ENCODE measurements at regions not wholly inside any gene's neighbourhood (a gene's known extent, or its start where the extent isn't known, plus 50 kb on each side); places are given as distances from the start of the nearest gene placed in this dataset.

DNA sequence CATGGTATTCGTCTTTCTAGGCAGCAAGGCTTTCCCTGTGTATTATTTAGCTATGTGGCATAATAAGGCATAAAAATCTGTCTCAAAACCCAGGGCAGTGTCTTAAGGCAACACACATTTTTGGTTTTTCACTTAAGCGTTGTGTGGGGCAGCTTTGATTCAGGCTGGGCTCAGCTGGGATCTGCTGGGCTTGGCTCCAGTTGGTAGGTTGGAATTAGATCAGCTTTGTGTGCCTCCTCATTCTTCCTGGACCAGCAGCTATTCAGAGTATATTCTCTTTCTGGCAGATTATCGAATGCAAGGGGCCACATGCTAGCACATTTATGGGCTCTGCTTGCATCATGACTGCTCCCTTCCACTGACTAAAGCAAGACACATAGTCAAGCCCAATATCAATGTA lies 487.9 kb downstream of the RFPL4B start:
- no peak overlapping the region for H3K4me2 ChIP-seq
- POLR2A ChIA-PET, result no interaction called here
- CTCF ChIA-PET, result interaction anchor here (0.9 to 1.7 kb wide), 2 partner anchors 11 to 42 kb away, joined by 3 to 4 read pairs; no protein-coding TSS in a partner anchor

DNA sequence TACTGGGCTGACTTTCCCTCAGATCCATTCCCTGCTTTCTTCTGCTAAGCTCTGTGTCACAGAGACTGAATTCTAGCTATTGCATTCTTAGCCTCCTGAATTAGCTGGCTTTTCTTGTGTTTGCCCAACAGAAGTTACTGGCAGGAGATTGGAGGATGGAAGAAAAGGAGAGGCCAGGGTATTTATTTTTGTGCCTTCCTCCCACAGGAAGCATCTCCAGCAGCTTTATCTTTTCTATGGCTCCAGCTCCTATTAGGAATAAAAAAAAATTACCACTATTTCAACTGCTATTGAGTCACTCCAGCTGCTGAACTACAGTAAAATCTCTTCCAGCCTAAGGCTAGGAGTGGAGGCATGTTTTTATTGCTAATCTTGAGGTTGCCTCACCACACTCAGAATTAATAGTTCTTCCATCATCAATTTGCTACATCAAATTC lies 492.4 kb downstream of the RFPL4B start:
- no peak for DNase-seq
- H3K4me2 ChIP-seq, result no peak overlapping the region
- CTCF ChIA-PET, result interaction anchor here (0.7 kb wide), 1 partner anchor 641 kb away, joined by 3 read pairs; no protein-coding TSS in a partner anchor
- TF ChIP-seq, protein P1, sequence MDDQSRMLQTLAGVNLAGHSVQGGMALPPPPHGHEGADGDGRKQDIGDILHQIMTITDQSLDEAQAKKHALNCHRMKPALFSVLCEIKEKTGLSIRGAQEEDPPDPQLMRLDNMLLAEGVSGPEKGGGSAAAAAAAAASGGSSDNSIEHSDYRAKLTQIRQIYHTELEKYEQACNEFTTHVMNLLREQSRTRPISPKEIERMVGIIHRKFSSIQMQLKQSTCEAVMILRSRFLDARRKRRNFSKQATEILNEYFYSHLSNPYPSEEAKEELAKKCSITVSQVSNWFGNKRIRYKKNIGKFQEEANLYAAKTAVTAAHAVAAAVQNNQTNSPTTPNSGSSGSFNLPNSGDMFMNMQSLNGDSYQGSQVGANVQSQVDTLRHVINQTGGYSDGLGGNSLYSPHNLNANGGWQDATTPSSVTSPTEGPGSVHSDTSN (IDR thresholded peaks at IDR 0.05), result no peak
- no peak for TF ChIP-seq TCF12 (IDR thresholded peaks at IDR 0.05)
- TF ChIP-seq, protein P2, sequence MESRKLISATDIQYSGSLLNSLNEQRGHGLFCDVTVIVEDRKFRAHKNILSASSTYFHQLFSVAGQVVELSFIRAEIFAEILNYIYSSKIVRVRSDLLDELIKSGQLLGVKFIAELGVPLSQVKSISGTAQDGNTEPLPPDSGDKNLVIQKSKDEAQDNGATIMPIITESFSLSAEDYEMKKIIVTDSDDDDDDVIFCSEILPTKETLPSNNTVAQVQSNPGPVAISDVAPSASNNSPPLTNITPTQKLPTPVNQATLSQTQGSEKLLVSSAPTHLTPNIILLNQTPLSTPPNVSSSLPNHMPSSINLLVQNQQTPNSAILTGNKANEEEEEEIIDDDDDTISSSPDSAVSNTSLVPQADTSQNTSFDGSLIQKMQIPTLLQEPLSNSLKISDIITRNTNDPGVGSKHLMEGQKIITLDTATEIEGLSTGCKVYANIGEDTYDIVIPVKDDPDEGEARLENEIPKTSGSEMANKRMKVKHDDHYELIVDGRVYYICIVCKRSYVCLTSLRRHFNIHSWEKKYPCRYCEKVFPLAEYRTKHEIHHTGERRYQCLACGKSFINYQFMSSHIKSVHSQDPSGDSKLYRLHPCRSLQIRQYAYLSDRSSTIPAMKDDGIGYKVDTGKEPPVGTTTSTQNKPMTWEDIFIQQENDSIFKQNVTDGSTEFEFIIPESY (IDR thresholded peaks at IDR 0.05; ENCODE audit: borderline replicate concordance, low read depth), result no peak
- no peak for TF ChIP-seq EZH2phosphoT487 (IDR thresholded peaks at IDR 0.05; ENCODE audit: borderline replicate concordance, low read depth)
- no peak for TF ChIP-seq SIN3A (IDR thresholded peaks at IDR 0.05; ENCODE audit: borderline replicate concordance, low read depth, low read length)
- TF ChIP-seq, protein P3, sequence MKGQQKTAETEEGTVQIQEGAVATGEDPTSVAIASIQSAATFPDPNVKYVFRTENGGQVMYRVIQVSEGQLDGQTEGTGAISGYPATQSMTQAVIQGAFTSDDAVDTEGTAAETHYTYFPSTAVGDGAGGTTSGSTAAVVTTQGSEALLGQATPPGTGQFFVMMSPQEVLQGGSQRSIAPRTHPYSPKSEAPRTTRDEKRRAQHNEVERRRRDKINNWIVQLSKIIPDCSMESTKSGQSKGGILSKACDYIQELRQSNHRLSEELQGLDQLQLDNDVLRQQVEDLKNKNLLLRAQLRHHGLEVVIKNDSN (IDR thresholded peaks at IDR 0.05; ENCODE audit: borderline replicate concordance, low read depth), result no peak
- no peak for TF ChIP-seq TAF1 (IDR thresholded peaks at IDR 0.05; ENCODE audit: borderline replicate concordance, low read depth, low read length)
- no peak for TF ChIP-seq GATA2 (CRISPR knock-in tag; IDR thresholded peaks at IDR 0.05)
- TF ChIP-seq RXRA (IDR thresholded peaks at IDR 0.05; ENCODE audit: borderline replicate concordance, low read depth), result no peak
- TF ChIP-seq TEAD4 (IDR thresholded peaks at IDR 0.05; ENCODE audit: borderline replicate concordance, insufficient read depth), result no peak
- no peak for TF ChIP-seq GABPA (IDR thresholded peaks at IDR 0.05; ENCODE audit: low read depth)
- no peak for TF ChIP-seq RFX5 (IDR thresholded peaks at IDR 0.05; ENCODE audit: low read length)
- TF ChIP-seq SMC3 (IDR thresholded peaks at IDR 0.05; ENCODE audit: low read depth, low read length), result no peak
- TF ChIP-seq CHD2 (IDR thresholded peaks at IDR 0.05; ENCODE audit: low read length, partially characterized antibody), result no peak
- no peak for TF ChIP-seq FOSL2 (IDR thresholded peaks at IDR 0.05; ENCODE audit: borderline replicate concordance, low read depth)
- TF ChIP-seq FOXJ3 (CRISPR knock-in tag; IDR thresholded peaks at IDR 0.05), result no peak
- TF ChIP-seq, protein P4, sequence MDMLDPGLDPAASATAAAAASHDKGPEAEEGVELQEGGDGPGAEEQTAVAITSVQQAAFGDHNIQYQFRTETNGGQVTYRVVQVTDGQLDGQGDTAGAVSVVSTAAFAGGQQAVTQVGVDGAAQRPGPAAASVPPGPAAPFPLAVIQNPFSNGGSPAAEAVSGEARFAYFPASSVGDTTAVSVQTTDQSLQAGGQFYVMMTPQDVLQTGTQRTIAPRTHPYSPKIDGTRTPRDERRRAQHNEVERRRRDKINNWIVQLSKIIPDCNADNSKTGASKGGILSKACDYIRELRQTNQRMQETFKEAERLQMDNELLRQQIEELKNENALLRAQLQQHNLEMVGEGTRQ (IDR thresholded peaks at IDR 0.05; ENCODE audit: borderline replicate concordance, low read depth, low read length), result no peak

More for the DNA sequence above, 487.9 kb downstream of the RFPL4B start:
- no peaks in the 10 kb centered on the region for H3K27me3 ChIP-seq (ENCODE audit: insufficient read depth)
- WGBS (ENCODE audit: low lambda C conversion rate), result 93% methylated on average over 3 of the region's 3 CpGs
- DNase-seq, result no peak
- H4K20me1 ChIP-seq (ENCODE audit: insufficient read depth), result no peaks in the 10 kb centered on the region
- peaks cover 7% of the 10 kb centered on the region for H3F3A ChIP-seq (replicated peaks; ENCODE audit: insufficient read depth)
- H3K36me3 ChIP-seq (replicated peaks in 1 of 2; ENCODE audit: control insufficient read depth in 1 of 2, insufficient read depth in 2 of 2, low read length in 1 of 2), result no peaks in the 10 kb centered on the region
- H3K79me2 ChIP-seq (ENCODE audit: insufficient read depth), result no peaks in the 10 kb centered on the region
- no peak overlapping the region for H3K9ac ChIP-seq
- no peak overlapping the region for H3K27ac ChIP-seq (ENCODE audit: low read depth in 2 of 2, low read length in 1 of 2)
- H3K4me1 ChIP-seq (ENCODE audit: control insufficient read depth in 1 of 2, insufficient read depth in 2 of 2, low read depth in 1 of 2, low read length in 1 of 2), result peaks cover 0 to 17% of the 10 kb centered on the region in 2 experiments; a peak in 2 of 4 replicates
- no peak overlapping the region for H2AFZ ChIP-seq (ENCODE audit: low read depth)
- TF ChIP-seq SMC3 (IDR thresholded peaks at IDR 0.05; ENCODE audit: low read depth, low read length) (no peak), EP300 (IDR thresholded peaks at IDR 0.05; ENCODE audit: borderline replicate concordance in 1 of 2, low read depth in 1 of 2, low read length in 1 of 2) (no peak), GATA2 (CRISPR knock-in tag; IDR thresholded peaks at IDR 0.05) (no peak)
- TF ChIP-seq, protein P5, sequence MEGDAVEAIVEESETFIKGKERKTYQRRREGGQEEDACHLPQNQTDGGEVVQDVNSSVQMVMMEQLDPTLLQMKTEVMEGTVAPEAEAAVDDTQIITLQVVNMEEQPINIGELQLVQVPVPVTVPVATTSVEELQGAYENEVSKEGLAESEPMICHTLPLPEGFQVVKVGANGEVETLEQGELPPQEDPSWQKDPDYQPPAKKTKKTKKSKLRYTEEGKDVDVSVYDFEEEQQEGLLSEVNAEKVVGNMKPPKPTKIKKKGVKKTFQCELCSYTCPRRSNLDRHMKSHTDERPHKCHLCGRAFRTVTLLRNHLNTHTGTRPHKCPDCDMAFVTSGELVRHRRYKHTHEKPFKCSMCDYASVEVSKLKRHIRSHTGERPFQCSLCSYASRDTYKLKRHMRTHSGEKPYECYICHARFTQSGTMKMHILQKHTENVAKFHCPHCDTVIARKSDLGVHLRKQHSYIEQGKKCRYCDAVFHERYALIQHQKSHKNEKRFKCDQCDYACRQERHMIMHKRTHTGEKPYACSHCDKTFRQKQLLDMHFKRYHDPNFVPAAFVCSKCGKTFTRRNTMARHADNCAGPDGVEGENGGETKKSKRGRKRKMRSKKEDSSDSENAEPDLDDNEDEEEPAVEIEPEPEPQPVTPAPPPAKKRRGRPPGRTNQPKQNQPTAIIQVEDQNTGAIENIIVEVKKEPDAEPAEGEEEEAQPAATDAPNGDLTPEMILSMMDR (IDR thresholded peaks at IDR 0.05), result no peak
- no peaks in the 10 kb centered on the region for H3K9me2 ChIP-seq
- H3K4me3 ChIP-seq (ENCODE audit: low read depth in 2 of 2, low read length in 1 of 2), result no peak overlapping the region
- H3K9me3 ChIP-seq, result no peaks in the 10 kb centered on the region

More for the DNA sequence above, 492.4 kb downstream of the RFPL4B start:
- Histone ChIP-seq H3K9me3 (no peaks in the 10 kb centered on the region), H3K27ac (ENCODE audit: low read depth in 2 of 2, low read length in 1 of 2) (peak overlapping the region in 1 of 2 experiments; percentile 33; a peak in 2 of 4 replicates), H3F3A (replicated peaks; ENCODE audit: insufficient read depth) (peaks cover 7% of the 10 kb centered on the region), H3K4me1 (ENCODE audit: control insufficient read depth in 1 of 2, insufficient read depth in 2 of 2, low read depth in 1 of 2, low read length in 1 of 2) (peaks cover 0 to 18% of the 10 kb centered on the region in 2 experiments; a peak in 1 of 4 replicates), H2AFZ (ENCODE audit: low read depth) (0 out of 2 replicates have a peak overlapping the region, but pooled peaks have one; percentile 4), H3K9me2 (no peaks in the 10 kb centered on the region), H3K36me3 (replicated peaks in 1 of 2; ENCODE audit: control insufficient read depth in 1 of 2, insufficient read depth in 2 of 2, low read length in 1 of 2) (no peaks in the 10 kb centered on the region), H3K27me3 (ENCODE audit: insufficient read depth) (no peaks in the 10 kb centered on the region), H4K20me1 (ENCODE audit: insufficient read depth) (no peaks in the 10 kb centered on the region), H3K4me3 (ENCODE audit: low read depth in 2 of 2, low read length in 1 of 2) (no peak overlapping the region), H3K9ac (no peak overlapping the region), H3K79me2 (ENCODE audit: insufficient read depth) (no peaks in the 10 kb centered on the region)
- POLR2A ChIA-PET, result no interaction called here

Data from SK-N-SH (cell line).